SK-N-MC (cell line): ENCODE measurements at regions not wholly inside any gene's neighbourhood (a gene's known extent, or its start where the extent isn't known, plus 50 kb on each side); places are given as distances from the start of the nearest gene placed in this dataset.

Source experiments
- EZH2 ChIP-seq: fragments of 200-600 bp; sonication (generic); IDR thresholded peaks from one replicate; pipeline ENCODE4 v1.6.1; 2017; ENCODE audit warnings: antibody characterized with exemption
- FOXP2 ChIP-seq: optimal IDR thresholded peaks from 2 replicates; pipeline ENCODE3; 2011; ENCODE audit warnings: mild to moderate bottlenecking, moderate library complexity; ENCODE audit not compliant: insufficient read depth; ENCODE audit errors: extremely low read length, control extremely low read depth

DNA sequence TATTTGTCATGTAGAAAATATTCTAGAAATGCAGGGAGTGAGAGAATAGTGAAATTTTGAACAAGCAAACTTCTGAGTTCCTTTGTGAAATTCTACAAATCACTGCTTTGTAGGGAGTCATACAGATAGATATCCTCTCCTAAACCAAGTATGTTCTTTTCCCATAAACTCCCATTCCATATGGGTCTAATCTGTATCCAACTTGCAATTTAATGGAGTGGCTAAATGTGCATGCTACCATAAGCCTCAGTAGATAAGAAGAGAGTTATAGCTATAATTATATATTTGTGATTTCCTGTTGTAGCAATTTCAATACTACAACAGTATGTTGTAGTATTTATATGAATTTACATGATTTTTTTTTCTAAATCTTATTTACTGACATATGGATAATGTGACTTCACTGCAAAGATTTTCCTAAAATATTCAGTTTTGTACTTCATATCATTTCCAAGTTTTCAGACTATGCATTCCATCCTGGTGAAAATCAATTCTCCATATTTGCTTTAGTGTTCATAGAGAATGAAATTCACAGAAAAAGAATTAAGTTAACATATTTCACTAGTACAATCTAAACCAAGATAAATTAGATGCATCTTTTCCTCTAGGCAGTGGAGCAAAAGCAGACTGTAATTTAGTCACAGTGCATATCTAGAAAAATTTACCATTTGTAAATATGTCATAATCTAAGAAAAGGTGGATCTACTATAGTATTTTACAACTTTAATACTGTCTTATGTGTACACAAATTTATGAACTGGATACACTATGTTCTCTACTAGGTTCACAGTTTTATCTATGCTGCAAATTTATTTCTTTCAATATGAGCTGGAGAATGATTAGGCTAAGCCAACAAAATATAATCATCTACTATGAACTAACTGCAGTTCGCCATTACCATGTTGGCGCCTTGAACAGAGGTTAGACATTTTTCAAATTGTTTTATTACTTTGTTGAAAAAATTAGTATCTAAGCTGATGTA lies 372.9 kb upstream of the NDST3 start:
- no peak for TF ChIP-seq EZH2
- no peak for TF ChIP-seq FOXP2
